Fibroblast of lung (primary cell): ENCODE measurements at regions not wholly inside any gene's neighbourhood (a gene's known extent, or its start where the extent isn't known, plus 50 kb on each side); places are given as distances from the start of the nearest gene placed in this dataset.

Experiments used
- EZH2 ChIP-seq: IDR thresholded peaks from 2 replicates; pipeline ENCODE4 v1.5.1; 2012; ENCODE audit warnings: low read length, control low read depth, mild to moderate bottlenecking; ENCODE audit errors: missing control alignments
- TF ChIP-seq, protein P1 (sequence below), 2 donors: IDR thresholded peaks in 1 of 2; conservative IDR thresholded peaks in 1 of 2; 1 replicate in 1 of 2; 2 replicates in 1 of 2; pipeline ENCODE4 v1.5.1; 2011 to 2012; ENCODE audit warnings: low read length in 2 of 2, control low read depth in 1 of 2, inconsistent platforms in 1 of 2, low read depth in 1 of 2, mild to moderate bottlenecking in 1 of 2

DNA sequence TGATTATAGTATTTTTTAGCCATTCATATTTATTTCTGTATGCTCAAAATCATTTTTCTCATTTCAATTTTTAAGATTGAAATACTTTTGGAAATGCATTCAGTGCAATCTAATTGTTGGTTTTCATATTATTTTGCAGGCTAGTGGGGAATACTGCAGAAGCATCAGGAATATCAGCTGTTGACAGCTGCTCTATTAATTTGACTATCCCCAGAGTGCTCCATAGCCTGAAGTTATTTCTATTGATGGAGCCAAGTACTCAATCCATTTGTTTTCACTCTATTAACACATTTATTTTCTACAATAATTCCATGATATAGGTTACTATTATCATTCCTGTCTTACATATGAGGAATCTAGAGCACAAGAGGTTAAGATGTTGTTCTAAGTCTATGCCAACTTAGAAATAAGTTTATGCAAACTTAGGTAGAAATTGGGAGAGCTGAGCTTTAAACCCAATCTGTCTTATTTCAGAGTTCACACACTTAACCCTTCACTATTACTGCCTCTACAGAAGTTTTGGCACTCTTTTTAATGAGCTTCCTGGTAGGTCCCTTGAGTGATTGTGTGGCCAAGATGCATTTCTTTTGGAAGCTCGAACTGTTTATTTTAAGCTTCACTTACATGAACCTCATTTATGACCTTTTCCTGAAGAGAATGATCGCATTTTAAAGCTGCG, 65.6 kb upstream of the PCDH18 start:
- TF ChIP-seq, protein P1, sequence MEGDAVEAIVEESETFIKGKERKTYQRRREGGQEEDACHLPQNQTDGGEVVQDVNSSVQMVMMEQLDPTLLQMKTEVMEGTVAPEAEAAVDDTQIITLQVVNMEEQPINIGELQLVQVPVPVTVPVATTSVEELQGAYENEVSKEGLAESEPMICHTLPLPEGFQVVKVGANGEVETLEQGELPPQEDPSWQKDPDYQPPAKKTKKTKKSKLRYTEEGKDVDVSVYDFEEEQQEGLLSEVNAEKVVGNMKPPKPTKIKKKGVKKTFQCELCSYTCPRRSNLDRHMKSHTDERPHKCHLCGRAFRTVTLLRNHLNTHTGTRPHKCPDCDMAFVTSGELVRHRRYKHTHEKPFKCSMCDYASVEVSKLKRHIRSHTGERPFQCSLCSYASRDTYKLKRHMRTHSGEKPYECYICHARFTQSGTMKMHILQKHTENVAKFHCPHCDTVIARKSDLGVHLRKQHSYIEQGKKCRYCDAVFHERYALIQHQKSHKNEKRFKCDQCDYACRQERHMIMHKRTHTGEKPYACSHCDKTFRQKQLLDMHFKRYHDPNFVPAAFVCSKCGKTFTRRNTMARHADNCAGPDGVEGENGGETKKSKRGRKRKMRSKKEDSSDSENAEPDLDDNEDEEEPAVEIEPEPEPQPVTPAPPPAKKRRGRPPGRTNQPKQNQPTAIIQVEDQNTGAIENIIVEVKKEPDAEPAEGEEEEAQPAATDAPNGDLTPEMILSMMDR (conservative IDR thresholded peaks at IDR 0.05 in 1 of 2, IDR thresholded peaks at IDR 0.05 in 1 of 2; ENCODE audit: low read depth in 1 of 2, low read length in 2 of 2) = no peak
- TF ChIP-seq EZH2 = no peak
